ENCODE measurements at regions not wholly inside any gene's neighbourhood (a gene's known extent, or its start where the extent isn't known, plus 50 kb on each side); places are given as distances from the start of the nearest gene placed in this dataset.

DNA sequence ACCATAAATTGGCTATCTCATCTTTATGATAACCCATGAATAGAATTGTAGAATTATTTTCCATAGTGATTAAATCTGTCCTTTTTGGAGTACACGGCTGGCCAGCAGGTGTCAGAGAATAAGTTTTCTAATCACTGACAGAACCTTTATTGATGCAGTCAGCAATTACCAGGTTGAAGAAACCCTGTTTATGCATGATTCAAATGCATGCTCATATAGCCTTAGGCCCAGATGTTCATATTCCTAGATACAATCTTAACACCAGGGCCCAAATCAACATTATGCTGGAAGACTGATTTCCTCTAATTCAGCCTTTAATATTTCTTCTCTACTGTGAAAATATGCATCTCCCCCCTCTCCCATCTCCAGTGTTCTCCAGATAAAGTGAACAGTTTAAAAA lies 243.5 kb upstream of the DCBLD2 start:
- TF ChIP-seq POLR2A (IDR thresholded peaks at IDR 0.05): no peak
- TF ChIP-seq, protein P1, sequence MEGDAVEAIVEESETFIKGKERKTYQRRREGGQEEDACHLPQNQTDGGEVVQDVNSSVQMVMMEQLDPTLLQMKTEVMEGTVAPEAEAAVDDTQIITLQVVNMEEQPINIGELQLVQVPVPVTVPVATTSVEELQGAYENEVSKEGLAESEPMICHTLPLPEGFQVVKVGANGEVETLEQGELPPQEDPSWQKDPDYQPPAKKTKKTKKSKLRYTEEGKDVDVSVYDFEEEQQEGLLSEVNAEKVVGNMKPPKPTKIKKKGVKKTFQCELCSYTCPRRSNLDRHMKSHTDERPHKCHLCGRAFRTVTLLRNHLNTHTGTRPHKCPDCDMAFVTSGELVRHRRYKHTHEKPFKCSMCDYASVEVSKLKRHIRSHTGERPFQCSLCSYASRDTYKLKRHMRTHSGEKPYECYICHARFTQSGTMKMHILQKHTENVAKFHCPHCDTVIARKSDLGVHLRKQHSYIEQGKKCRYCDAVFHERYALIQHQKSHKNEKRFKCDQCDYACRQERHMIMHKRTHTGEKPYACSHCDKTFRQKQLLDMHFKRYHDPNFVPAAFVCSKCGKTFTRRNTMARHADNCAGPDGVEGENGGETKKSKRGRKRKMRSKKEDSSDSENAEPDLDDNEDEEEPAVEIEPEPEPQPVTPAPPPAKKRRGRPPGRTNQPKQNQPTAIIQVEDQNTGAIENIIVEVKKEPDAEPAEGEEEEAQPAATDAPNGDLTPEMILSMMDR (IDR thresholded peaks at IDR 0.05): no peak
- Histone ChIP-seq H3K9me3 (no peaks in the 10 kb centered on the region), H3K4me1 (no peaks in the 10 kb centered on the region), H3K36me3 (no peaks in the 10 kb centered on the region), H3K4me3 (no peak overlapping the region), H3K27me3 (no peaks in the 10 kb centered on the region), H3K27ac (no peak overlapping the region)
- no peak for DNase-seq
- WGBS, 2 donors: 54 to 77% methylated on average over 1 of the region's 1 CpG
- intact Hi-C loops (cut with DNase I): no loop called here

DNA sequence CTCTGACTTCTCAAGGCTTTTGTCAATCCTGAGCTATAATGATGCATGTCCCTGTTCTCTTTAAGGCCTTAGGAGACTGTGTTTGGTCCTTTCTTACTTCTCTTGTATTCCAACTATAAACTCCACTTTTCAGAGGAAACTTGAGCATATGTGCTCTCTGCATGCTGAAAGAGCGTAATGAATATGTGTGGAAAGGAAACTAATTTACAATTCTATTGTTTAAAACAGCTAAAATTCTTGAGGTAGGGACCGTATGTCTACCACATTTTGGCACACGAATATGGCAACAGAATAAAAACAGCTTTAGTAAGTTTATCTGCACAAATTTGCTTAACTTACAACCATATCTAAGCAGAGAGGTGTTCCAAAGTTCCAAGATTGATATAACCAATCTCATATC lies 242.0 kb upstream of the DCBLD2 start:
- Histone ChIP-seq H3K27ac (no peak overlapping the region), H3K27me3 (no peaks in the 10 kb centered on the region), H3K9me3 (no peaks in the 10 kb centered on the region), H3K4me3 (no peak overlapping the region), H3K4me1 (no peaks in the 10 kb centered on the region), H3K36me3 (no peaks in the 10 kb centered on the region)
- no peak for TF ChIP-seq POLR2A (IDR thresholded peaks at IDR 0.05)
- WGBS, 2 donors: 50 to 60% methylated on average over 3 of the region's 3 CpGs
- no peak for DNase-seq
- intact Hi-C loops (cut with DNase I): no loop called here

DNA sequence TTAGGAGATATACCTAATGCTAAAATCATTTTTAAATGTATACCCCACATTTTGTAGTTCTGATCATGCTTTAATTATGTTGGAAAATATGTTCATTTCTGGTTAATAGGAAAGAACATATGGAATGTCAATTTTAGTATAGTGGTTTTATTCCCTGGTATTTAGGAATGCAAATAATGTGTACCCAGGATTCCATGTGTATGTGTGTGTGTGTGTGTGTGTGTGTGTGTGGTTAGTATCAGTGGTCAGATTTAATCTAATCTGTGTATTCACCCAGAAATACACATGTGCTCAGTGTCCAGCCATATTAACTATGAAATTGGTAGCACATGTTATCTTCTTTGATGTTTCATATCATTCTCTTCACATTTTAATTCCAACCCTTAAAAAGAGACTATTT lies 233.5 kb upstream of the DCBLD2 start:
- Histone ChIP-seq H3K4me3 (no peak overlapping the region), H3K27me3 (no peaks in the 10 kb centered on the region), H3K27ac (no peak overlapping the region), H3K9me3 (no peaks in the 10 kb centered on the region), H3K4me1 (no peaks in the 10 kb centered on the region), H3K36me3 (no peaks in the 10 kb centered on the region)
- DNase-seq: no peak
- intact Hi-C loops (cut with DNase I): no loop called here
- TF ChIP-seq, protein P1 (IDR thresholded peaks at IDR 0.05): no peak
- no peak for TF ChIP-seq POLR2A (IDR thresholded peaks at IDR 0.05)

DNA sequence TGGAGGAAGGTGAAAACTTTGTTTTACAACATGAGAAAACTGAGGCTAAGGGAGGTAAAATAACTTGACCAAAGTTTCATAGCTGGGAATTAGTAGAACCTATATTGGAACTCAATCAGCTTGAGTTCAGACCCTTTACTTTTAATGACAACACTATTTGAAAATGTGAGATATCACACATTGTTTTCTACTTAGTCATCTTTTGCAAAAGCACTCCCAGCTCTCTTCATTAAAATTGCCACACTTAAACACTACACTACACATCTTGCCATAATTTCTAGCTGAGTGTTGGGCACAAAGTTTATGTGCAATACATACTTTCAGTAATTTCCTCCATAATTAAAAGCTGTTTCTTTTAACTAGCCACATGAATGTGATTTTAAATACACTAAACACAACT lies 230.4 kb upstream of the DCBLD2 start:
- DNase-seq: no peak
- Histone ChIP-seq H3K27ac (no peak overlapping the region), H3K4me1 (peaks cover 0 to 8% (median 0%) of the 10 kb centered on the region in 3 donors), H3K27me3 (no peaks in the 10 kb centered on the region), H3K9me3 (no peaks in the 10 kb centered on the region), H3K4me3 (no peak overlapping the region), H3K36me3 (no peaks in the 10 kb centered on the region)
- TF ChIP-seq POLR2A (IDR thresholded peaks at IDR 0.05): no peak
- TF ChIP-seq, protein P1 (IDR thresholded peaks at IDR 0.05): no peak
- intact Hi-C loops (cut with DNase I): no loop called here

DNA sequence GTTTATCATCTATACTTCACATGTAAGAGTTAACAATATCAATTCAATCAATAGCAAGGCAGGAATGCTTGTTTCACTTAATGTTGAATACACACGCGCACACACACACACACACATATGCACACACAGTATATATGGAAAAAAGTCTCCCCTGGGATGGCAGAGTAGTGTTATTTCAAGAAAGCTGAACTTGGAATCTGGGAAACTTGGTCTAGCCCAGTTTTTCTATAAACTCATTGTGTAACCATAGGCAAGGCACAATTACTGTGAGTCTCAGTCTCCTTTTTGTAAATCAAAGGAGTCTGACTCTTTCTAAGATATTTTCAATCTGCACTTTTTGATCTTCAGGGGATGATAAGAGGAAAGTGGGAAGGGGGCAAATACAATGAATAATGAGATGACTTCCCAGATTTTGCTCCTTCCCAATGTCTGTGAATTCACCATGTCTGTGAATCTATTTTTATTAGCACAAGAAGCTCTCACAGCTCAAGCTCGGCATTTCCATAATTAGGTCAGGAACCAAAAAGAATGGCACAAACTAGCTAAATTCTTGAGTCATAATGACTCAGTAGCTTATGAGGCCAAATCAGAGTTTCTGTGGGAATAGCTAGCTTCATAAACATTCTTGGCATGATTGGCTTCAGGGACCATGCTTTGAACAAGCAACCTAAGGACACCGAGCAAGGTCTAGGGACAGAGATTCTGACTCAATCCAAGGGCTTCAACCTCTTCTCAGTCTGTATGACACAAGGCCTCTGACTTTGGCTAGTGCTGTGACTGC lies 227.4 kb upstream of the DCBLD2 start:
- intact Hi-C loops (cut with DNase I): no loop called here
- H3K4me1 ChIP-seq: peaks cover 0 to 8% (median 0%) of the 10 kb centered on the region in 3 donors

More for the DNA sequence above, 227.4 kb upstream of the DCBLD2 start:
- TF ChIP-seq, protein P1 (IDR thresholded peaks at IDR 0.05): no peak
- TF ChIP-seq POLR2A (IDR thresholded peaks at IDR 0.05): no peak
- DNase-seq: no peak
- no peaks in the 10 kb centered on the region for H3K36me3 ChIP-seq
- no peaks in the 10 kb centered on the region for H3K27me3 ChIP-seq
- peak overlapping the region in 1 of 4 donors; percentile 25 for H3K27ac ChIP-seq
- H3K9me3 ChIP-seq: no peaks in the 10 kb centered on the region
- H3K4me3 ChIP-seq: no peak overlapping the region
- 24 to 29% methylated on average over 4 of the region's 4 CpGs for WGBS, 2 donors

Data from esophagus squamous epithelium (tissue), 5 donors.